ENCODE measurements at regions not wholly inside any gene's neighbourhood (a gene's known extent, or its start where the extent isn't known, plus 50 kb on each side); places are given as distances from the start of the nearest gene placed in this dataset.

GRCh38 chr9:14466429-14466818 lies 152.5 kb upstream of the NFIB start:
- H3K36me3 ChIP-seq (ENCODE audit: low read depth), result no peaks in the 10 kb centered on the region
- no peaks in the 10 kb centered on the region for H3K9me3 ChIP-seq
- no peak for TF ChIP-seq CTCF (IDR thresholded peaks at IDR 0.05)
- H3K4me1 ChIP-seq (ENCODE audit: low read depth), result no peaks in the 10 kb centered on the region
- DNase-seq (no peak), ATAC-seq (no peak)
- no peak overlapping the region for H3K4me3 ChIP-seq
- intact Hi-C loops (cut with DNase I, micrococcal nuclease), result no loop called here

- no peaks in the 10 kb centered on the region for H3K36me3 ChIP-seq (ENCODE audit: low read depth)
- no peak for TF ChIP-seq CTCF (IDR thresholded peaks at IDR 0.05)
- no peak overlapping the region for H3K4me3 ChIP-seq
- ATAC-seq (no peak), DNase-seq (no peak)
- no peaks in the 10 kb centered on the region for H3K4me1 ChIP-seq (ENCODE audit: low read depth)
- no peaks in the 10 kb centered on the region for H3K9me3 ChIP-seq
- intact Hi-C loops (cut with DNase I, micrococcal nuclease), result no loop called here
Observed at GRCh38 chr9:14462950-14463349, 149.0 kb upstream of the NFIB start.

- TF ChIP-seq CTCF (IDR thresholded peaks at IDR 0.05), result no peak
- H3K9me3 ChIP-seq, result no peaks in the 10 kb centered on the region
- ATAC-seq, result no peak
- intact Hi-C loops (cut with DNase I, micrococcal nuclease), result no loop called here
- H3K4me1 ChIP-seq (ENCODE audit: low read depth), result no peaks in the 10 kb centered on the region
- H3K4me3 ChIP-seq, result no peak overlapping the region
- no peak for DNase-seq
- no peaks in the 10 kb centered on the region for H3K36me3 ChIP-seq (ENCODE audit: low read depth)
Observed at GRCh38 chr9:14455243-14455642, 141.3 kb upstream of the NFIB start.

- H3K4me3 ChIP-seq, result no peak overlapping the region
- ATAC-seq (no peak), DNase-seq (no peak)
- no peaks in the 10 kb centered on the region for H3K4me1 ChIP-seq (ENCODE audit: low read depth)
- intact Hi-C loops (cut with DNase I, micrococcal nuclease), result no loop called here
- no peak for TF ChIP-seq CTCF (IDR thresholded peaks at IDR 0.05)
- no peaks in the 10 kb centered on the region for H3K9me3 ChIP-seq
- H3K36me3 ChIP-seq (ENCODE audit: low read depth), result no peaks in the 10 kb centered on the region
Observed at GRCh38 chr9:14453286-14453685, 139.3 kb upstream of the NFIB start.

- ATAC-seq (no peak), DNase-seq (no peak)
- Histone ChIP-seq H3K4me3 (no peak overlapping the region), H3K9me3 (no peaks in the 10 kb centered on the region), H3K4me1 (ENCODE audit: low read depth) (no peaks in the 10 kb centered on the region), H3K36me3 (ENCODE audit: low read depth) (no peaks in the 10 kb centered on the region)
- TF ChIP-seq CTCF (IDR thresholded peaks at IDR 0.05), result no peak
- intact Hi-C loops (cut with DNase I, micrococcal nuclease), result no loop called here
Observed at GRCh38 chr9:14452539-14452938, 138.6 kb upstream of the NFIB start.

GRCh38 chr9:14451949-14452348 lies 138.0 kb upstream of the NFIB start:
- TF ChIP-seq CTCF (IDR thresholded peaks at IDR 0.05), result no peak
- no peaks in the 10 kb centered on the region for H3K9me3 ChIP-seq
- H3K36me3 ChIP-seq (ENCODE audit: low read depth), result no peaks in the 10 kb centered on the region
- DNase-seq (no peak), ATAC-seq (no peak)
- intact Hi-C loops (cut with DNase I, micrococcal nuclease), result no loop called here
- H3K4me1 ChIP-seq (ENCODE audit: low read depth), result no peaks in the 10 kb centered on the region
- H3K4me3 ChIP-seq, result no peak overlapping the region

Measured in mucosa of descending colon (tissue), 3 donors.